Endothelial cell (in vitro differentiated cells): ENCODE measurements at regions not wholly inside any gene's neighbourhood (a gene's known extent, or its start where the extent isn't known, plus 50 kb on each side); places are given as distances from the start of the nearest gene placed in this dataset.

Experiments used
- DNase-seq: peaks from one replicate; pipeline ENCODE4 v3.0.0; 2021; ENCODE audit warnings: low spot score
- H3K27ac Mint-ChIP-seq: one replicate; pipeline ENCODE4 v1.8.0; 2021; ENCODE audit warnings: mixed read lengths, inconsistent platforms; ENCODE audit not compliant: unreplicated experiment
- H3K27me3 Mint-ChIP-seq: one replicate; pipeline ENCODE4 v1.8.0; 2021; ENCODE audit warnings: mild to moderate bottlenecking, moderate library complexity, mixed read lengths, inconsistent platforms; ENCODE audit not compliant: unreplicated experiment
- H3K36me3 Mint-ChIP-seq: one replicate; pipeline ENCODE4 v1.8.0; 2021; ENCODE audit warnings: mild to moderate bottlenecking, low read depth, mixed read lengths, inconsistent platforms; ENCODE audit not compliant: unreplicated experiment
- H3K4me1 Mint-ChIP-seq: one replicate; pipeline ENCODE4 v1.8.0; 2021; ENCODE audit warnings: mild to moderate bottlenecking, mixed read lengths, inconsistent platforms; ENCODE audit not compliant: unreplicated experiment
- H3K4me3 Mint-ChIP-seq: one replicate; pipeline ENCODE4 v1.8.0; 2021; ENCODE audit warnings: mild to moderate bottlenecking, mixed read lengths, inconsistent platforms; ENCODE audit not compliant: unreplicated experiment
- H3K9me3 Mint-ChIP-seq: one replicate; pipeline ENCODE4 v1.8.0; 2021; ENCODE audit warnings: mixed read lengths, inconsistent platforms; ENCODE audit not compliant: unreplicated experiment
- TF ChIP-seq, protein P1 (sequence below): fragments of 200-600 bp; sonication (generic); IDR thresholded peaks from one replicate; pipeline ENCODE4 v1.5.0; 2021; ENCODE audit warnings: antibody characterized with exemption; ENCODE audit not compliant: unreplicated experiment

DNA sequence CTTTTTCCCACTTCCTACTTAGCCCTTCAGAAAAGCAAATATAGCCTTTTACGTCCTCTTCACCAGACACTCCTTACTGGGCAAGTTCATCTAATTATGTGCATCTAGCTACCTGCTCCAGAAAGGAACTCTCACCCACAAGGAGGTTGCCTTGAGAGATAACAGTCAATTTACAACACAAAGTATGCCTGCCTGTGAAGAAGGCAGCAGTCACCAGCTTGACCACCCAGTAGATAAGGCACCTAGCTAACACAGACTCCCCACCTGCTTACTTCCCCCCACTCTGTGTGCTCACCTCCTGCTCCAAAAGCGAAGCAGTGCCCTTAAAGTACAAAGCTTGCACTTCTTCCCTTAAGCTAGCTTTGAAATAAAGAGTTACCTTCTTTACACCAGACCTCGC is 111.7 kb upstream of the MRPS30 start:
- TF ChIP-seq, protein P1, sequence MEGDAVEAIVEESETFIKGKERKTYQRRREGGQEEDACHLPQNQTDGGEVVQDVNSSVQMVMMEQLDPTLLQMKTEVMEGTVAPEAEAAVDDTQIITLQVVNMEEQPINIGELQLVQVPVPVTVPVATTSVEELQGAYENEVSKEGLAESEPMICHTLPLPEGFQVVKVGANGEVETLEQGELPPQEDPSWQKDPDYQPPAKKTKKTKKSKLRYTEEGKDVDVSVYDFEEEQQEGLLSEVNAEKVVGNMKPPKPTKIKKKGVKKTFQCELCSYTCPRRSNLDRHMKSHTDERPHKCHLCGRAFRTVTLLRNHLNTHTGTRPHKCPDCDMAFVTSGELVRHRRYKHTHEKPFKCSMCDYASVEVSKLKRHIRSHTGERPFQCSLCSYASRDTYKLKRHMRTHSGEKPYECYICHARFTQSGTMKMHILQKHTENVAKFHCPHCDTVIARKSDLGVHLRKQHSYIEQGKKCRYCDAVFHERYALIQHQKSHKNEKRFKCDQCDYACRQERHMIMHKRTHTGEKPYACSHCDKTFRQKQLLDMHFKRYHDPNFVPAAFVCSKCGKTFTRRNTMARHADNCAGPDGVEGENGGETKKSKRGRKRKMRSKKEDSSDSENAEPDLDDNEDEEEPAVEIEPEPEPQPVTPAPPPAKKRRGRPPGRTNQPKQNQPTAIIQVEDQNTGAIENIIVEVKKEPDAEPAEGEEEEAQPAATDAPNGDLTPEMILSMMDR: no peak
- no peak overlapping the region for H3K27ac Mint-ChIP-seq
- H3K27me3 Mint-ChIP-seq: no peaks in the 10 kb centered on the region
- DNase-seq: no peak
- H3K36me3 Mint-ChIP-seq: no peaks in the 10 kb centered on the region
- no peaks in the 10 kb centered on the region for H3K4me1 Mint-ChIP-seq
- H3K9me3 Mint-ChIP-seq: no peaks in the 10 kb centered on the region
- no peak overlapping the region for H3K4me3 Mint-ChIP-seq

DNA sequence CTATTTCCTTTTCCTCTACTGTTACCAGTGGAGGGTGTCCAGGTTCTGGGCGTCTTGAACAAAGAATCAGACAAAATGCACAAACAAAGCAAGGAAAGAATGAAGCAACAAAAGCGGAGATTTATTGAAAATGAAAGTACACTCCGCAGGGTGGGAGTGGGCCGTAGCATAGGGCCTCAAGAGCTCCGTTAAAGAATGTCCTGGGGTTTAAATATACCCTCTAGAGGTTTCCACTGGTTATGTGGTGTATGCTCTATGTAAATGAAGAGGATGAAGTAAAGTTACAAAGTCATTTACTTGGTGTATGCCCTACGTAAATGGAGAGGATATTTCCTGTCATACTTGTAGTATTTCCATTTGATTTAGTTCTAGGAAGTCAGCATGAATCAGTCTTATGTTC is 113.5 kb upstream of the MRPS30 start:
- no peaks in the 10 kb centered on the region for H3K36me3 Mint-ChIP-seq
- TF ChIP-seq, protein P1: no peak
- no peak for DNase-seq
- no peaks in the 10 kb centered on the region for H3K9me3 Mint-ChIP-seq
- no peaks in the 10 kb centered on the region for H3K27me3 Mint-ChIP-seq
- no peak overlapping the region for H3K4me3 Mint-ChIP-seq
- no peak overlapping the region for H3K27ac Mint-ChIP-seq
- no peaks in the 10 kb centered on the region for H3K4me1 Mint-ChIP-seq

DNA sequence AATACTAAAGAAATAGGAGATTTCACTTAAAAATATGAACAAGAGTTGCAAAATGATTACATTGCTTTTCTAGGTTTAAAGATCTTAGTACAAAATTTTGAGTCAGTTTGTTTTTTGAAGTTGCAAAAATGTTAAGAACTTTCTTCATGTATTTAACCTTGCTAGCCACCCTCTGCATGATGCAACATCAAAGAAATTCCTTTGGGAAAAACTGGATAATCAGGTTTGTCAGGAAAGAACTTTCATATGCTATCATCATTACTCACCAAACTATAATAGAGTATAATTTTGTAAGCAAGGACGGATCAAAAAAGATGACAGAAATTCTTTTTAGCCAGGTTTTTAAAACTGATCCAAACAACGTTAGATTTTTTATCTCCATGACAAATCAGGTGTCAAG is 116.9 kb upstream of the MRPS30 start:
- Mint-ChIP-seq H3K4me1 (no peaks in the 10 kb centered on the region), H3K4me3 (no peak overlapping the region), H3K27me3 (no peaks in the 10 kb centered on the region), H3K27ac (no peak overlapping the region), H3K9me3 (peaks cover 3% of the 10 kb centered on the region), H3K36me3 (no peaks in the 10 kb centered on the region)
- TF ChIP-seq, protein P1: no peak
- DNase-seq: no peak

DNA sequence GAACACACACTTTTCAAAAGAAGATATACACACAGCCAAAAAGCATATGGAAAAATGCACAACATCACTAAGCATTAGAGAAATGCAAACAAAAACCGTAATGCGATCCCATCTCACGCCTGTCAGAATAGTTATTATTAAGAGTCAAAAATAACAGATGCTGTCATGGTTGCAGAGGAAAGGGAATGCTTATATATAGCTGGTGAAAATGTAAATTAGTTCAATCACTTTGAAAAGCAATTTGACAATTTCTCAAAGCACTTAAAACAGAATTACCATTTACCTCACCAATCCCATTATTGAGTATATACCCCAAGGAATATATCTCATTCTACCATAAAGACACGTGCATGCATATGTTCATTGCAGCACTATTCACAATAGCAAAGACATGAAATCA is 126.8 kb upstream of the MRPS30 start:
- TF ChIP-seq, protein P1: no peak
- no peaks in the 10 kb centered on the region for H3K27me3 Mint-ChIP-seq
- H3K4me1 Mint-ChIP-seq: no peaks in the 10 kb centered on the region
- DNase-seq: no peak
- H3K9me3 Mint-ChIP-seq: no peaks in the 10 kb centered on the region
- no peak overlapping the region for H3K27ac Mint-ChIP-seq
- no peaks in the 10 kb centered on the region for H3K36me3 Mint-ChIP-seq
- no peak overlapping the region for H3K4me3 Mint-ChIP-seq

DNA sequence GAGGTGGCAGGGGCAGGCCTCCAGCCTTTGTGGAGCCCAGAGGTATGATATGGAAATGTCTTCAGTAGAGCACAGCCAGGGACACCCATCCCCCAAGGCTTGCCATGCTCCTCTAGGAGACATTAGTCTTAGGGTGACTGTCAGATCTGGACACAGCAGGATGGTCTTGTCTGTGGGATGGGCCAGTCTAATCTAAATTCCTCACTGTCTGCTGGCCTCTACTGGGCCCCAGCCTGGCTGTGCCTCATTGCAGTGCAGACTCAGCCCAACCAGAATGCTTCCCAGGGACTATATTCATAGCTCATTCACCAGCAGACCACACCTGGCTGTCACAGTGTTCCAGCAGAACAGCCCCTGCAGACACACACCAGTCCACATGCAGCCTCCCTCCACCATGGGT is 129.5 kb upstream of the MRPS30 start:
- Mint-ChIP-seq H3K9me3 (no peaks in the 10 kb centered on the region), H3K4me3 (no peak overlapping the region), H3K4me1 (no peaks in the 10 kb centered on the region), H3K27me3 (no peaks in the 10 kb centered on the region), H3K27ac (no peak overlapping the region), H3K36me3 (no peaks in the 10 kb centered on the region)
- TF ChIP-seq, protein P1: no peak
- DNase-seq: no peak
